CD4-positive, CD25-positive, alpha-beta regulatory T cell (primary cell): ENCODE measurements at regions not wholly inside any gene's neighbourhood (a gene's known extent, or its start where the extent isn't known, plus 50 kb on each side); places are given as distances from the start of the nearest gene placed in this dataset.

ENCODE experiments used
- ATAC-seq, 2 donors: fragments of 150-1000 bp; cut with Tn5 transposase; one replicate each; pipeline ENCODE4 v1.10.0; 2021; ENCODE audit warnings: low read depth in 2 of 2, moderate number of reproducible peaks in 2 of 2, moderate library complexity in 1 of 2
- DNase-seq, 3 donors: peaks; one replicate each; pipeline versions ENCODE4 v3.0.0 to v3.0.0-alpha.2; 2012 to 2022; ENCODE audit warnings: mixed read lengths in 1 of 3
- H3K27ac ChIP-seq: one replicate; pipeline ENCODE4 v1.7.0; 2013; ENCODE audit warnings: mild to moderate bottlenecking, low read length; ENCODE audit not compliant: insufficient read depth, poor library complexity, severe bottlenecking
- H3K27me3 ChIP-seq: one replicate; pipeline ENCODE4 v1.7.0; 2013; ENCODE audit warnings: low read length; ENCODE audit not compliant: control insufficient read depth, insufficient read depth
- H3K36me3 ChIP-seq: one replicate; pipeline ENCODE4 v1.7.0; 2013; ENCODE audit warnings: mild to moderate bottlenecking, low read length, moderate library complexity; ENCODE audit not compliant: control insufficient read depth, insufficient read depth
- H3K4me1 ChIP-seq: 2 replicates; pipeline ENCODE4 v1.7.0; 2013; ENCODE audit warnings: mild to moderate bottlenecking, low read length; ENCODE audit not compliant: insufficient read depth, control insufficient read depth, poor library complexity, severe bottlenecking
- H3K4me3 ChIP-seq: one replicate; pipeline ENCODE4 v1.7.0; 2013; ENCODE audit warnings: low read depth, mild to moderate bottlenecking, low read length, moderate library complexity
- H3K9me3 ChIP-seq, 2 experiments: 1 replicate in 1 of 2; 2 replicates in 1 of 2; pipeline ENCODE4 v1.7.0; 2013; ENCODE audit warnings: low read length in 2 of 2, mild to moderate bottlenecking in 1 of 2, moderate library complexity in 1 of 2; ENCODE audit not compliant: control insufficient read depth in 2 of 2
- H3K27ac Mint-ChIP-seq, 3 donors: one replicate each; pipeline ENCODE4 v1.8.0; 2020 to 2022; ENCODE audit warnings: mild to moderate bottlenecking in 3 of 3, mixed read lengths in 3 of 3, moderate library complexity in 2 of 3
- H3K27me3 Mint-ChIP-seq: one replicate; pipeline ENCODE4 v1.8.0; 2022; ENCODE audit warnings: mild to moderate bottlenecking, mixed read lengths
- H3K36me3 Mint-ChIP-seq: one replicate; pipeline ENCODE4 v1.8.0; 2020; ENCODE audit warnings: mixed read lengths
- H3K4me1 Mint-ChIP-seq, 4 donors: one replicate each; pipeline ENCODE4 v1.8.0; 2020 to 2022; ENCODE audit warnings: mixed read lengths in 4 of 4, mild to moderate bottlenecking in 1 of 4
- H3K4me3 Mint-ChIP-seq, 4 donors: one replicate each; pipeline ENCODE4 v1.8.0; 2020 to 2022; ENCODE audit warnings: mild to moderate bottlenecking in 4 of 4, mixed read lengths in 4 of 4, moderate library complexity in 3 of 4
- H3K9me3 Mint-ChIP-seq, 7 donors: one replicate each; pipeline ENCODE4 v1.8.0; 2020 to 2022; ENCODE audit warnings: mixed read lengths in 7 of 7, mild to moderate bottlenecking in 3 of 7, moderate library complexity in 2 of 7

GRCh38 chr3:159139326-159139725 lies 337.5 kb downstream of the MFSD1 start:
- ATAC-seq (no peak), DNase-seq (no peak)
- Histone ChIP-seq H3K9me3 (no peaks in the 10 kb centered on the region), H3K27me3 (no peaks in the 10 kb centered on the region), H3K4me1 (no peaks in the 10 kb centered on the region), H3K36me3 (no peaks in the 10 kb centered on the region), H3K27ac (no peak overlapping the region), H3K4me3 (no peak overlapping the region)
- Mint-ChIP-seq H3K36me3 (no peaks in the 10 kb centered on the region), H3K27ac (no peak overlapping the region), H3K4me1 (no peaks in the 10 kb centered on the region), H3K9me3 (peaks cover 0 to 6% (median 0%) of the 10 kb centered on the region in 7 donors), H3K4me3 (no peak overlapping the region), H3K27me3 (no peaks in the 10 kb centered on the region)

DNA sequence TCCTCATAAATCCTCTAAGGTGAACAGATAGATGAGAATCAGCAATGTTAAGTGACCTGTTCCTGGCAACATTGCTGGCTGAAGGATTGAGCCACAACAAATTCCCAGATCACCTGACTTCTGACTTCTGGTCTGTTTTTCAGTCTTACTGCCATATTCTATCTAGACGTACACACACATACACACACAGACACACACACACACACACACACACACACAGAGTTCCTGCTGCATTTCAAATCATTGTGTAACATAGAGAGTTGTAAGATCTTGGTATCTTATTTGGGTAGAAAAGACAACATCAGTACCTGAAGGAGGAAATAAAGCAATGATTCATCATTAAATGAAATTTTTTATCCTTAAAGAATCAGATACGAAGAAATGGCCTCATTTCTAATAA lies 342.6 kb downstream of the MFSD1 start:
- Mint-ChIP-seq H3K4me3 (no peak overlapping the region), H3K27ac (no peak overlapping the region), H3K36me3 (no peaks in the 10 kb centered on the region), H3K9me3 (peaks cover 0 to 3% (median 0%) of the 10 kb centered on the region in 7 donors), H3K4me1 (no peaks in the 10 kb centered on the region), H3K27me3 (no peaks in the 10 kb centered on the region)
- Histone ChIP-seq H3K9me3 (no peaks in the 10 kb centered on the region), H3K27me3 (no peaks in the 10 kb centered on the region), H3K27ac (no peak overlapping the region), H3K4me1 (no peaks in the 10 kb centered on the region), H3K4me3 (no peak overlapping the region), H3K36me3 (no peaks in the 10 kb centered on the region)
- ATAC-seq (no peak), DNase-seq (no peak)

DNA sequence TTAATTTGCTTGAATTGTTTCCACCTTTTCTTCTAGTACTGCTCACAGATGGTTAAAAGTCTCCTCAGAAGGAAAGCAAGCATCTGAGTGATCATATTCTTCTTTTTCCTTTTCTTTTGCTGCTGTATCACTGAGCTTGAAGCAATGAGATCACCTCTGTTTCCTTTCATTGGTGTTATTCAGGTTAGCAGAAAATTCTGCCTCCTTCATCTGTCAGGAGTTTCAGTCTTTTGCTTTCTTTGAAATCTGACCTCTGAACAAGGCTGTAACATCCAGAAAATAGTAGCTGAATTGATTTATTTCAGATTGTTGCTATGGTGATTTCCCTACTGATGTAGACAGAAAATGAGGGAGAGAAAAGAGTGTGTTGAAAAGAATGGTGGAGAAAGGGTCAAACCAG lies 343.0 kb downstream of the MFSD1 start:
- Histone ChIP-seq H3K36me3 (no peaks in the 10 kb centered on the region), H3K27ac (no peak overlapping the region), H3K9me3 (no peaks in the 10 kb centered on the region), H3K27me3 (no peaks in the 10 kb centered on the region), H3K4me1 (no peaks in the 10 kb centered on the region), H3K4me3 (no peak overlapping the region)
- H3K27me3 Mint-ChIP-seq: no peaks in the 10 kb centered on the region
- no peak overlapping the region for H3K4me3 Mint-ChIP-seq
- H3K36me3 Mint-ChIP-seq: no peaks in the 10 kb centered on the region
- DNase-seq (no peak), ATAC-seq (no peak)
- H3K4me1 Mint-ChIP-seq: no peaks in the 10 kb centered on the region
- H3K27ac Mint-ChIP-seq: no peak overlapping the region
- H3K9me3 Mint-ChIP-seq: peaks cover 0 to 3% (median 0%) of the 10 kb centered on the region in 7 donors

DNA sequence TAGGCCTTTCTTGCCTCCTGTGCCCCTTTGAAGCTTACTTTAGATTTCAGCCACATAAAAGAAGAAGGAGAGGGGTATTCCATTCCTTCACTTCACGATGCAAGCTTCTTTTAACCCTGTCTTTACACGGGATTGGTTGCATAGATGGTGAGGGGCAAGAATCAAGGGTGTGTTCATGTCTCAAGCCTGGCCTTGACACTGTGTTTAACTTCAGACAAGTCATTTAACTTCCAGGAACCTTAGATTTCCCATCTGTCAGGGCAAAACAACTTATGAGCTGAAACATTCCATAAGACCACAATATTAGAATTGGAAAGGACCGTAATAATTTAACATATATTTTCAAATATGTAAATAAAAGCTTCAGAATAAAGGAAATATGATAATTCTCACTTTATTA lies 344.5 kb downstream of the MFSD1 start:
- Histone ChIP-seq H3K36me3 (no peaks in the 10 kb centered on the region), H3K4me3 (no peak overlapping the region), H3K4me1 (no peaks in the 10 kb centered on the region), H3K27ac (no peak overlapping the region), H3K9me3 (no peaks in the 10 kb centered on the region), H3K27me3 (no peaks in the 10 kb centered on the region)
- no peak for DNase-seq
- Mint-ChIP-seq H3K36me3 (no peaks in the 10 kb centered on the region), H3K27me3 (no peaks in the 10 kb centered on the region), H3K27ac (no peak overlapping the region), H3K9me3 (peaks cover 0 to 5% (median 0%) of the 10 kb centered on the region in 7 donors), H3K4me1 (no peaks in the 10 kb centered on the region), H3K4me3 (no peak overlapping the region)
- ATAC-seq: no peak

DNA sequence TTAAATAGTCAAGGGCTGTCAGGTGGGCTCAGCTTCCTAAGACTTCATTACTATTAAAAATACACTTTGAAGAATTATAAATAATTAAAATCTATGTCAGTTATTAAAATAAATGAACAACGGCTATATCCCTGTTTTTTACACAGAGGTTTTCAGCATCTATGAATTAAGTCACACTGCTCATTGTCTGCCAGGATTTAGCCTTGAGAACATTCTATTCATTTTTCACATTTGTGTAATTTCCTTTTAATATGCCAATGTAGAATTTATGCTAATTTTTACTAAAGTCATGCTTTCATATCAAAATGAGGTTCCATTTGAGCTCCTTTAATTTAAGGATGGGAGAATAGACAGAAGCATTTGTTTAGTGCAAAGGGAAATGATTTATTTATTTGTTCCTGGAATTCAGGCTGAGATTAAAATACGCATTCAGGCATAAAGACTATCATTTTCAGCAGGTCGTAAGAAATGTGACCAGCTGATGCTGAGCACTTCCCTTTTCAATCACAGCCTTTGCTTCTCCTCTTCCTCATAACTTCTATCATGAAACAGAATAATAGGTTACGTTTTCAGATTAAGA lies 345.1 kb downstream of the MFSD1 start:
- Mint-ChIP-seq H3K27me3 (no peaks in the 10 kb centered on the region), H3K9me3 (peaks cover 0 to 4% (median 0%) of the 10 kb centered on the region in 7 donors), H3K27ac (no peak overlapping the region), H3K36me3 (no peaks in the 10 kb centered on the region), H3K4me3 (no peak overlapping the region), H3K4me1 (no peaks in the 10 kb centered on the region)
- H3K27me3 ChIP-seq: no peaks in the 10 kb centered on the region
- H3K4me3 ChIP-seq: no peak overlapping the region
- ATAC-seq (no peak), DNase-seq (no peak)
- no peaks in the 10 kb centered on the region for H3K4me1 ChIP-seq
- no peak overlapping the region for H3K27ac ChIP-seq
- no peaks in the 10 kb centered on the region for H3K9me3 ChIP-seq
- H3K36me3 ChIP-seq: no peaks in the 10 kb centered on the region

- H3K4me3 Mint-ChIP-seq: no peak overlapping the region
- Histone ChIP-seq H3K4me3 (no peak overlapping the region), H3K27me3 (no peaks in the 10 kb centered on the region), H3K36me3 (no peaks in the 10 kb centered on the region), H3K9me3 (no peaks in the 10 kb centered on the region), H3K4me1 (no peaks in the 10 kb centered on the region), H3K27ac (no peak overlapping the region)
- H3K4me1 Mint-ChIP-seq: no peaks in the 10 kb centered on the region
- ATAC-seq: no peak
- H3K9me3 Mint-ChIP-seq: peaks cover 0 to 4% (median 0%) of the 10 kb centered on the region in 7 donors
- H3K36me3 Mint-ChIP-seq: no peaks in the 10 kb centered on the region
- H3K27me3 Mint-ChIP-seq: no peaks in the 10 kb centered on the region
- no peak for DNase-seq
- H3K27ac Mint-ChIP-seq: no peak overlapping the region
These were observed 346.0 kb downstream of the MFSD1 start for GRCh38 chr3:159147813-159148212.

GRCh38 chr3:159148466-159148865 lies 346.6 kb downstream of the MFSD1 start:
- Mint-ChIP-seq H3K4me3 (no peak overlapping the region), H3K36me3 (no peaks in the 10 kb centered on the region), H3K9me3 (peaks cover 0 to 4% (median 0%) of the 10 kb centered on the region in 7 donors), H3K4me1 (no peaks in the 10 kb centered on the region), H3K27ac (no peak overlapping the region), H3K27me3 (no peaks in the 10 kb centered on the region)
- Histone ChIP-seq H3K4me1 (no peaks in the 10 kb centered on the region), H3K4me3 (no peak overlapping the region), H3K36me3 (no peaks in the 10 kb centered on the region), H3K9me3 (no peaks in the 10 kb centered on the region), H3K27me3 (no peaks in the 10 kb centered on the region), H3K27ac (no peak overlapping the region)
- ATAC-seq: no peak
- DNase-seq: no peak

DNA sequence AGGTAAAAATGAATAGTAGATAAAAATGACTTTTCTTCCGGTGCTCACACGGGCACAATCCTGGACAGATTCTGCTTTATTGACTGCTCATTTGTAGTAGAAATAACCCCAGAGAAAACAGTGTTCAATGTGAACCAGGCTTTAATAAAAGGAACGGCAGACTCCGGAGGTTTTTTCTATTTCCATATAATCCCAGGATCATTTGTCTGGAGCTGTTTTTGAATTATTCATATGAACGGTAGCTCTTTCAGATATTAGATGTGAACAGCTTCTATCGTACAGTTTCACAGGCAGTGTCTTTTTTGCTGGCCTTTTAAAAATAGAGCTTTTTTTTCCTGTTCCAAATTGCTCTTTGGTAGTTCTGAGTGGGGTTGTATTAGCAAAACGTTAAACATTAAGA lies 347.3 kb downstream of the MFSD1 start:
- H3K27me3 Mint-ChIP-seq: no peaks in the 10 kb centered on the region
- no peak overlapping the region for H3K4me3 Mint-ChIP-seq
- DNase-seq (no peak), ATAC-seq (no peak)
- Histone ChIP-seq H3K9me3 (no peaks in the 10 kb centered on the region), H3K4me1 (no peaks in the 10 kb centered on the region), H3K36me3 (no peaks in the 10 kb centered on the region), H3K4me3 (no peak overlapping the region), H3K27ac (no peak overlapping the region), H3K27me3 (no peaks in the 10 kb centered on the region)
- H3K36me3 Mint-ChIP-seq: no peaks in the 10 kb centered on the region
- no peaks in the 10 kb centered on the region for H3K4me1 Mint-ChIP-seq
- no peak overlapping the region for H3K27ac Mint-ChIP-seq
- H3K9me3 Mint-ChIP-seq: peaks cover 0 to 4% (median 0%) of the 10 kb centered on the region in 7 donors
